GM10266 (cell line): ENCODE measurements at regions not wholly inside any gene's neighbourhood (a gene's known extent, or its start where the extent isn't known, plus 50 kb on each side); places are given as distances from the start of the nearest gene placed in this dataset.

ENCODE experiments used
- DNase-seq: peaks from one replicate; pipeline ENCODE4 v3.0.0; 2012; ENCODE audit errors: extremely low spot score
- CTCF ChIP-seq: IDR thresholded peaks from 2 replicates; pipeline ENCODE4 v1.5.1; 2012; ENCODE audit warnings: mild to moderate bottlenecking, low read depth; ENCODE audit not compliant: control insufficient read depth, insufficient read depth; ENCODE audit errors: missing control alignments

GRCh38 chr3:67894510-67894909 lies 240.1 kb upstream of the SUCLG2 start:
- TF ChIP-seq CTCF = no peak
- DNase-seq = no peak

GRCh38 chr3:67884345-67884744 lies 229.9 kb upstream of the SUCLG2 start:
- no peak for DNase-seq
- TF ChIP-seq CTCF = no peak

DNA sequence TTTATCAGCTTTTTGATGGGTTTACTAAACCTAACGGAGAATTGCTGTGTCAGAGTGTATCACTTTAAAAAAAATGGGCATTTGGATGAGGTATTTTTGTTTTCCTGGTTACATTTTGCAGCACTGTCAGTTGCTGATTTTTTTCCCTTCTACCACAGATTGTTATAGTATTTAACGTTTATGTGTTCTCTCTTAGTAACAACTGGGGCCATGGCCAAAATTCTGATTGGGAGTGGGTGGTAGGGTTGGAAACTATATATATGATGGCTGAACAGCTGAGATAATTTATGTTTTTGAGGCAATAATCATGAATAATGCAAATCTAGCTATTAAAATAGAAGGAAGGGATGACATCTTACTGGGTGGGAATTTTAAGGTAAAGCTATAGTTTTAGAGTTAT lies 229.4 kb upstream of the SUCLG2 start:
- TF ChIP-seq CTCF = no peak
- DNase-seq = no peak

DNA sequence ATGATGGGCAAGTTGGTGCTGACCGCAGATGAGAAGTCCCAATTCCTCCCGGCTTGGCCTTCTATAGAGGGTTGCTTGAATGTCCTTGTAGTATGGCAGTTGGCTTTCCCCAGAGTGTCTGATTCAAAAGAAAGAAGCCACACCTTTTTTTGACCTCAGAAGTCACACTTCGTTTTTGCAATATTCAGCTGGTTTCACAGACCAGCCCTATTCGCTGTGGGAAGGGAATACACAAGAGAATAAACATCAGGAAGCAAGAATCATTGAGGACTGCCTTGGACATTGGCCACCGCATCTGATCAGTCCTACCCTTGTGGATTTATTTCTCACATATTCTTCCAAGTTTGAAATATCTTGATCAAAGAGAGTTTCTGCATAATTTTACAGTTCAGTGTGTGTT lies 228.6 kb upstream of the SUCLG2 start:
- DNase-seq = no peak
- TF ChIP-seq CTCF = no peak

DNA sequence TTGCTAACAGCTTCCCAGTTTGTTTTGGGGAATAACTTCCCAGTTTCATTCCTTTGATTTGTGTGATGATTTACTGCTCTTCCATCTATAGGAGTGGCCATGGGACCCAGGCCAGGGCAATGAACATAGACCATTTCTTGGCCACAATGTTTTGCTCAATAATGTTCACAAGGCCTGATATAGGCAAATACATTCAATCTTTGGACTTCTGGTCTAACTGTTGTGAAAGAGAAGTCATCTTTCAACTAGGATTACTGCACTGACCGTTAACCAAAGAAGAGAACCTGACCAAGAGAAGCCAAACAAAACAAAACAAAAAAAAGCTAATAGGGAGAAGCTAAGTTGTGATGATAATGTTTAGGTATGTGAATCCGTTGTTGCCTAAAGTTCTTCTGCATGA lies 221.8 kb upstream of the SUCLG2 start:
- TF ChIP-seq CTCF = no peak
- DNase-seq = no peak

DNA sequence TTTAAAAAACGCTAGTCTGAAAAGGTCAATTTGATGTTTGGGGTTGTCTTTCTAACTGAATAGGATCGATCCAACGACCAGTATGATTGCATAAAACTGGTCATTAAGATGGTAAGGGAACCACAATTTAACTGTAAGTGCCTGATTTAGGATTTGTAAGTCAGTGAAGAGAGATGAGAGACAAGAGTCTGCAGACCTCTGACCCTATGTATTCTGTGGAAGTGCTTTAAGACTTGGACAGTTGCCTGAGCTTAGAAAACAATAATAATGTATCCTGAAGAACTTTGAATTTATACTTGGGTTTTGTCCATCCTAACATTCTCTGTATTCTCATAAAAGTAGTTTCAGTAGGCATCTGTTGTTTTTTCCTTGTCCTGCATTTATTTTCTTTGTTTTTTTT lies 221.4 kb upstream of the SUCLG2 start:
- no peak for TF ChIP-seq CTCF
- DNase-seq = no peak

GRCh38 chr3:67875338-67875737 lies 220.9 kb upstream of the SUCLG2 start:
- DNase-seq = no peak
- TF ChIP-seq CTCF = no peak
